A673 (cell line): ENCODE measurements at regions not wholly inside any gene's neighbourhood (a gene's known extent, or its start where the extent isn't known, plus 50 kb on each side); places are given as distances from the start of the nearest gene placed in this dataset.

Source experiments
- BruUV-seq: library from RNA; stranded (reverse); fragments of 400-500 nt; replicated peaks from 2 replicates; lab custom pipeline; 2021; lab: Mats Ljungman, UMichigan
- CTCF ChIA-PET: fragments of 300-600 bp; sonication (Branson Sonifier 250); formaldehyde crosslinking; loops from one replicate; lab custom pipeline; 2022; ENCODE audit warnings: antibody characterized with exemption; lab: Charles Lee
- POLR2A ChIA-PET: fragments of 300-600 bp; sonication (Branson Sonifier 250); formaldehyde crosslinking; loops from one replicate; lab custom pipeline; 2022; ENCODE audit warnings: antibody characterized with exemption; ENCODE audit not compliant: low non-redundant PET; lab: Charles Lee
- DNase-seq: peaks from one replicate; pipeline ENCODE4 v3.0.0-alpha.2; 2015; ENCODE audit warnings: low spot score
- H3K27ac ChIP-seq: fragments of 200-600 bp; sonication (generic); 2 replicates; pipeline ENCODE4 v1.5.1; 2016; ENCODE audit warnings: mixed run types, low read depth, mild to moderate bottlenecking, mixed read lengths, antibody characterized with exemption, low read length; ENCODE audit not compliant: poor library complexity, severe bottlenecking
- H3K27me3 ChIP-seq: fragments of 200-600 bp; sonication (generic); replicated peaks from 2 replicates; pipeline ENCODE4 v1.6.1; 2017; ENCODE audit warnings: mixed run types, low read depth, mild to moderate bottlenecking, mixed read lengths, antibody characterized with exemption, low read length; ENCODE audit not compliant: insufficient read depth, poor library complexity
- H3K36me3 ChIP-seq: fragments of 200-600 bp; sonication (generic); 2 replicates; pipeline ENCODE4 v1.6.1; 2016; ENCODE audit warnings: mixed run types, mild to moderate bottlenecking, mixed read lengths, antibody characterized with exemption, low read length; ENCODE audit not compliant: insufficient read depth, poor library complexity, severe bottlenecking
- H3K4me1 ChIP-seq: fragments of 200-600 bp; sonication (generic); 2 replicates; pipeline ENCODE4 v1.6.1; 2017; ENCODE audit warnings: mixed run types, mild to moderate bottlenecking, mixed read lengths, antibody characterized with exemption, low read length; ENCODE audit not compliant: insufficient read depth, poor library complexity, severe bottlenecking
- H3K4me3 ChIP-seq: fragments of 200-600 bp; sonication (generic); 2 replicates; pipeline ENCODE4 v1.5.1; 2016; ENCODE audit warnings: low read depth, mixed run types, mild to moderate bottlenecking, mixed read lengths, low read length; ENCODE audit not compliant: poor library complexity, severe bottlenecking
- H3K9me3 ChIP-seq: fragments of 200-600 bp; sonication (generic); 2 replicates; pipeline ENCODE4 v1.6.1; 2016; ENCODE audit warnings: mixed run types, low read depth, mild to moderate bottlenecking, mixed read lengths, antibody characterized with exemption, low read length; ENCODE audit not compliant: poor library complexity, severe bottlenecking
- CTCF ChIP-seq: fragments of 300-800, 200-600 bp; sonication (generic); conservative IDR thresholded peaks from 2 replicates; pipeline ENCODE4 v1.5.1; 2017; ENCODE audit warnings: low read depth, mild to moderate bottlenecking, antibody characterized with exemption, low read length, moderate library complexity, mixed read lengths
- EZH2 ChIP-seq: fragments of 200-600 bp; sonication (generic); IDR thresholded peaks from 2 replicates; pipeline ENCODE4 v1.6.1; 2017; ENCODE audit warnings: borderline replicate concordance, low read depth, mild to moderate bottlenecking, mixed read lengths, antibody characterized with exemption, low read length; ENCODE audit not compliant: poor library complexity, severe bottlenecking
- intact Hi-C: fragments of 100-400 bp; cut with micrococcal nuclease; formaldehyde crosslinking; loops from one replicate; pipeline ENCODE4 v1.10.0; 2022; ENCODE audit not compliant: unreplicated experiment

DNA sequence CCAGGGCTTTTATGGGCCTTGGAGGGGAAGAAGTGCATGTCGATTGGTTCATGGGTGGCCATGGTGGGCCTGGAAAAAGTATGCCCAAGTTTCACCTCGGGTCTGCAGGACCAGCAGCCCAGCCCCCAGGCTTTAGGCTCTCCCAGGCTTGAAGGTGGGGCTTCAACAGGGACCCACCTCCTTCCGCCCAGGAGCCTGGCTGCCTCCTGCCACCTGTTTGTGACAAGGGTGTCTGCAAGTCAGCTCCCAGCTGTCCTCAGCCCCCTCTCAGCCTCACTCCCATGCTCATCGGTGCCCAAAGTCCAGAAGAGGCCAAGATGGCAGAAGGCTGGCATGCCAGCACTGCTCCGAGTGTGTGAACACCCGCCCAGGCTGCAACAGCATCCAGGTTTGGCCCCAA is 1063.2 kb upstream of the ACO1 start:
- POLR2A ChIA-PET: no interaction called here

GRCh38 chr9:31321686-31322085 is 1062.8 kb upstream of the ACO1 start:
- BruUV-seq: no TSS peak
- H3K9me3 ChIP-seq: no peaks in the 10 kb centered on the region
- no peaks in the 10 kb centered on the region for H3K36me3 ChIP-seq
- H3K4me1 ChIP-seq: no peaks in the 10 kb centered on the region
- H3K4me3 ChIP-seq: no peak overlapping the region
- intact Hi-C loops: no loop called here
- CTCF ChIA-PET: no interaction called here
- no peaks in the 10 kb centered on the region for H3K27me3 ChIP-seq
- TF ChIP-seq CTCF: no peak
- no peak for TF ChIP-seq EZH2
- DNase-seq: no peak
- POLR2A ChIA-PET: no interaction called here
- no peak overlapping the region for H3K27ac ChIP-seq

More for the DNA sequence above, 1063.2 kb upstream of the ACO1 start:
- intact Hi-C loops: no loop called here
- DNase-seq: no peak
- no peak for TF ChIP-seq EZH2
- TF ChIP-seq CTCF: no peak
- Histone ChIP-seq H3K4me3 (no peak overlapping the region), H3K36me3 (no peaks in the 10 kb centered on the region), H3K27ac (no peak overlapping the region), H3K27me3 (no peaks in the 10 kb centered on the region), H3K4me1 (no peaks in the 10 kb centered on the region), H3K9me3 (no peaks in the 10 kb centered on the region)
- no TSS peak for BruUV-seq
- CTCF ChIA-PET: no interaction called here

DNA sequence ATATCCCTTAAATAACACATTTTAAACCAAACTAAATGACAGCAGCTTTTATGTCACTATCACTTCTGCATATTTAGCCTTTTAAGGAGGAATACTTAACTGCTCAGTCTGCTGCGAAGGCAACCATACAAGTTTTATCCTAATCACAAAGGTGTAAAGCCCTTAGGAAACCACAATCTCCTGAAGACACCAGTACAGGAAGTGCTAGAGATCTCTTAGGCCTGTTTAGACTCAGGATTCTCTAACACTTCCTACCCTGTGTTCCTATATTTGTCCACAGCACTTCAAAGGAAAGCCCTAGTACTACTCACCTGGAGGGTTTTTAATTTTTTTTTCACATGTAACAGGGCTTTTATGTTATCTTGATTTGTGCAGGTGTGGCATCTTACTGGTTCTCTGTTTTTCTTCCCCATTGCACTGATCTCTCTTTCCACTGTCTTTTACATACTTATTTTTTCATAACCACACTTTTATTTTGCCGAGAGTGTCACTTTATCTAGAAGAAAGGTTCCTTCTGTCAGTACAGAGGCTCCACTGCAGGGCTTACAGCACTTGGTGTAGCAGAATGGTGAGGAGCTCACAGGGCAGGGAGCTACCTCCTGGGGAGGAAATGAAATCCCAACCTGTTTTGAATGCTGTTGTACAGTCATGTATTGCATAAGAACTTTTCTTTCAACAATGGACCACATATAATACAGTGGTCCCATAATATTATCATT is 1060.6 kb upstream of the ACO1 start:
- TF ChIP-seq CTCF: no peak
- TF ChIP-seq EZH2: no peak
- intact Hi-C loops: no loop called here
- H3K27me3 ChIP-seq: no peaks in the 10 kb centered on the region
- no peaks in the 10 kb centered on the region for H3K36me3 ChIP-seq
- no TSS peak for BruUV-seq
- POLR2A ChIA-PET: no interaction called here
- no peak overlapping the region for H3K27ac ChIP-seq
- no peaks in the 10 kb centered on the region for H3K9me3 ChIP-seq
- no peaks in the 10 kb centered on the region for H3K4me1 ChIP-seq
- DNase-seq: no peak
- CTCF ChIA-PET: no interaction called here
- no peak overlapping the region for H3K4me3 ChIP-seq
